Urinary bladder (tissue), 3 donors: ENCODE measurements at regions not wholly inside any gene's neighbourhood (a gene's known extent, or its start where the extent isn't known, plus 50 kb on each side); places are given as distances from the start of the nearest gene placed in this dataset.

Experiments
- DNase-seq: peaks from one replicate; pipeline ENCODE4 v3.0.0-alpha.2; 2015; ENCODE audit errors: extremely low spot score
- H3K27ac ChIP-seq: one replicate; pipeline ENCODE4 v1.5.1; 2013; ENCODE audit warnings: low read depth, mild to moderate bottlenecking, moderate library complexity
- H3K36me3 ChIP-seq: one replicate; pipeline ENCODE4 v1.6.1; 2013; ENCODE audit warnings: mild to moderate bottlenecking, moderate library complexity; ENCODE audit not compliant: insufficient read depth
- H3K4me1 ChIP-seq: one replicate; pipeline ENCODE4 v1.6.1; 2013; ENCODE audit warnings: mild to moderate bottlenecking, moderate library complexity; ENCODE audit not compliant: insufficient read depth
- H3K4me3 ChIP-seq: one replicate; pipeline ENCODE4 v1.5.1; 2013; ENCODE audit warnings: low read depth, low read length
- WGBS: extraction: QIAGEN DNeasy Blood & Tissue Kit; methylation state at CpG from one replicate; pipeline ENCODE4 v1.1.7; 2013; 5-methylcytosine and 5-hydroxymethylcytosine counted together
- donor health status: healthy with polysubstance abuse.
- donor health status: healthy.

- peaks cover 5% of the 10 kb centered on the region for H3K4me1 ChIP-seq
These were observed 63.9 kb downstream of the C9orf152 start for GRCh38 chr9:110143950-110144545.

GRCh38 chr9:110146373-110146772 lies 61.6 kb downstream of the C9orf152 start:
- Histone ChIP-seq H3K4me1 (peaks cover 2% of the 10 kb centered on the region), H3K27ac (no peak overlapping the region), H3K36me3 (no peaks in the 10 kb centered on the region), H3K4me3 (no peak overlapping the region)
- DNase-seq, result no peak
- WGBS, result 64% methylated on average over 1 of the region's 1 CpG

More at GRCh38 chr9:110143950-110144545, 63.9 kb downstream of the C9orf152 start:
- H3K27ac ChIP-seq, result no peak overlapping the region
- H3K36me3 ChIP-seq, result no peaks in the 10 kb centered on the region
- no peak overlapping the region for H3K4me3 ChIP-seq
- 80% methylated on average over 2 of the region's 2 CpGs for WGBS
- DNase-seq, result no peak

GRCh38 chr9:110148384-110148783 lies 59.6 kb downstream of the C9orf152 start:
- Histone ChIP-seq H3K27ac (no peak overlapping the region), H3K4me3 (no peak overlapping the region), H3K4me1 (no peaks in the 10 kb centered on the region), H3K36me3 (no peaks in the 10 kb centered on the region)
- no peak for DNase-seq
- WGBS, result 61% methylated on average over 7 of the region's 7 CpGs

- DNase-seq, result no peak
- H3K36me3 ChIP-seq, result no peaks in the 10 kb centered on the region
- no peak overlapping the region for H3K4me3 ChIP-seq
- 36% methylated on average over 4 of the region's 4 CpGs for WGBS
- no peaks in the 10 kb centered on the region for H3K4me1 ChIP-seq
- H3K27ac ChIP-seq, result no peak overlapping the region
These were observed 59.1 kb downstream of the C9orf152 start for GRCh38 chr9:110148891-110149290.
